DMS153 treated with DMSO at 0.1 percent for 48 hours (cell line): ENCODE measurements at regions not wholly inside any gene's neighbourhood (a gene's known extent, or its start where the extent isn't known, plus 50 kb on each side); places are given as distances from the start of the nearest gene placed in this dataset.
"Not testable (repeated sequence)": the region's sequence is repeated elsewhere in the genome, so short reads cannot be mapped to it uniquely, and the experiment has no call there.

ENCODE experiments used
- DNase-seq: peaks from one replicate; lab custom pipeline; 2025; ENCODE audit not compliant: unreplicated experiment; lab: John Stamatoyannopoulos, UW

DNA sequence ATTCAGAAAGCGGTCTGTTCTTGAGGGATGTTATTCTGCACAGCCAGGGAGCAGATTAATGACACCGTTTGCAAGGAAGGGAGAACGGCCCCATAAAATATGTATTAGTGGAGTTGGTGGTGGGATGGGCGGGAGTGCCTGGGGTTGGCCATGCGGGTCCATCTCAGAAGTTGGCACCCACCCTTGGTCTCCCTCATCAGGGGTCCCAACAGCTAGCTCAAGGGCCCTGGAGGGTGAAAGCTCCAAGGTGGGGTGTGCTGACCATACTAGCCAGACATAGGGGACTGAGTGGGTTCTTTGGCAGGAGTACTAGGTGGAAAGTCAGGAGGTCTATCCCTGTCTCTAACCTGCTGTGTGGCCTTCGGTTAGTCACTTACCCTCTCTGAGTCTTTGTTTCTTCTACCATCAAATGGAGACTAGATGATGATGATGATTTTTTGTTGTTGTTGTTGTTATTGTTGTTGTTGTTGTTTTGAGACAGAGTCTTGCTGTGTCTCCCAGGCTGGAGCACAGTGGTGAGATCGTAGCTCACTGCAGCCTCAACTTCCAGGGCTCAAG lies 83.2 kb upstream of the BRD7 start:
- no peak for DNase-seq

DNA sequence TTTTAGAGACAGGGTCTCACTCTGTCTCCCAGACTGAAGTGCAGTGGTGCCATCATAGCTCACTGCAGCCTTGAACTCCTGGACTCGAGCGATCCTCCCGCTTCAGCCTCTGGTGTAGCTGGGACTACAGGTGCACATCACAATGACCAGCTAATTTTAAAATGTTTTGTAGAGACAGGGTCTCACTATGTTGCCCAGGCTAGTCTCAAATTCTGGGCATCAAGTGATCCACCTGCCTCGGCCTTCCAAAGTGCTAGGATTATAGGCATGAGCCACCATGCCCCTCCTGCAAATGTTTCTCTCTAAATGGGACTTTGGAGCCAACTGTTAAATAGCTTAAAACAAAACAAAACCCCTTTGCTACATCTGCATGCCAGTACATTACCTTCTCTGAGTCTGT lies 82.2 kb upstream of the BRD7 start:
- DNase-seq = no peak

DNA sequence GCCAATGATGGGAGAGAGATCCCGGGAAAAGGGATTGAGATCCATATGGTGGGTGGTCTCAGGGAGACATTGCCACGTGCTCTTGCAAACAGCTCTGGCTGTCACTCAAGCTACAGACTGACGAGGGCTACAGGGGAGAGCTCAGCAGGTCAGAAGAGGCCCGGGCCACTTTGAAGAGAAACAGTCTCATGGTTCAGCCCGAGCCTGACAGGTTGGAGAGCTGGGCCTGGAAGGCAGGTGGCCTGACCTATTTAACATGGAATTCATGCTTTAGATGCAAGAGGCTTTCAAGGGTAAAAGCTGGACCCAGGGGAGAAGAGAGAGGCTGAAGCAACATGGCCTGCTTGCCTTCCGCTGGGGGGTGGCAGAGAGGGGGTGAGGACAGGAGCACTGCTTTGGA lies 81.0 kb upstream of the BRD7 start:
- no peak for DNase-seq

DNA sequence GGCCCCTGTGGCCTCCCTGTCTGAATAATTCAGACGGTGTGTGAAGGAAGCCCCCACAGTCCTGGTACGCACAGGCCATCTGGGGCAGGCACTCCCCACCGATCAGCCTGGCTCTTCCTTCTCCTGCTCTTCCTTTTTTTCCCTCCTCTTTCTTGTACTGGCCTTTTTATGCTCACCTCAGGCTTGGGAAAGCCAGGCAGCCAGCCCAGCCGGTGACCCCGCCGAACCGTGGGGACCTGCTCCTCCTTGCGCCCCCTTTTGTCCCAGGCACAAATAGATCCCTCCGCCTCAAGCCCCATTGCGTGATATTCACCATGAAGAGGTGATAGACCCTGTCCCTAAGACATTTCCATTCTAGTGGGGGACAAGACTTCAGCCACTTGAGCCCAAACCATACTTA lies 80.2 kb upstream of the BRD7 start:
- DNase-seq = no peak

DNA sequence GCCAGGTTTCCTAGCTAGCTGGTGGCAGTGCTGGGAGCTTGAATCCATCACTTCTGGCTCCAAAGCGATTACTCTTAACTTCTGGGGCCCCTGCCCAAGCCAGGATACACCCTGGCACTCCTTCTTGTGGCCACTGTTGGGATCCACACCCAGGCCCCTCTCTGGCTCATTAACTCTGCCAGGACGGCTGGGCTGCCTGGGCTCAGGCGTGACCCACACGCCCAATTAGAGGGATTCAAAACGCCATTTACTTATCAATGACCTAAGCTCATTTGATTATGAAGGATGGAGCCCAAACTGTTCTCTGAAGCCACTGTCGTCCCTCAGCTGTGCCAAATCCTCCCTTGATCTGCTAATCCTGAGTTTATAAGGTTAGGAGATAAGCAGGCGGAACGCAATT lies 79.7 kb upstream of the BRD7 start:
- DNase-seq = no peak

DNA sequence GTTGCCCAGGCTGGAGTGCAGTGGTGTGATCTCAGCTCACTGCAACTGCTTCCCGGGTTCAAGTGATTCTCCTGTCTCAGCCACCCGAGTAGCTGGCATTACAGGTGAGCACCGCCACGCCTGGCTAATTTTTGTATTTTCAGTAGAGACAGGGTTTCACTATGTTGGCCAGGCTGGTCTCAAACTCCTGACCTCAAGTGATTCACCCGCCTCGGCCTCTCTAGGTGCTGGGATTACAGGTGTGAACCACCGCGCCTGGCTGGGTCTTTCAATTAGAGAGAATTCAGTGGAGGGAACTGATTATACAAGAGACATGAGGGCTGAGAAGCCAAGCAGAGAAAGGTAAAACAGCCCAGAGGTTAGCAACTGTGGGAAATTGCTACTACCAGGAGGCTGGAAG lies 78.6 kb upstream of the BRD7 start:
- not testable (repeated sequence) for DNase-seq

DNA sequence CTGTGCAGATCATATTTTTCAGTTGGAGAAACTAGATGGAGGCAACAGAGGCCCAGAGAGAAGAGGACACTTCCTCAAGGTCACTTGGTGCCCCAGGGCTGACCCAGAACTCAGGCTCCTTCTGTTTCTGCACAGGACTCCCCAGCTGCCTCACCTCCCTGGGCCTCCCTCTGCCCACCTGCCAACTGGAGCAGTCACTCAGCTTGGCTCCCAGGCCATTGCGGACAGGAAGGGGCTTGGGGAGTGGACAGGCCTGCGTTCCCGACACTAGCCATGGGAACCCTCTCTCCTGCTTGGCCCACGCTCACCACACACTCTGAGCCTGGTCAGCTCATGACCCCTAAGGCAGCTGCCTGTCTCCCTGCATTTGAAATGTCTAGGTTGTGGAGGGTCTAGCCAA lies 78.1 kb upstream of the BRD7 start:
- DNase-seq = no peak

DNA sequence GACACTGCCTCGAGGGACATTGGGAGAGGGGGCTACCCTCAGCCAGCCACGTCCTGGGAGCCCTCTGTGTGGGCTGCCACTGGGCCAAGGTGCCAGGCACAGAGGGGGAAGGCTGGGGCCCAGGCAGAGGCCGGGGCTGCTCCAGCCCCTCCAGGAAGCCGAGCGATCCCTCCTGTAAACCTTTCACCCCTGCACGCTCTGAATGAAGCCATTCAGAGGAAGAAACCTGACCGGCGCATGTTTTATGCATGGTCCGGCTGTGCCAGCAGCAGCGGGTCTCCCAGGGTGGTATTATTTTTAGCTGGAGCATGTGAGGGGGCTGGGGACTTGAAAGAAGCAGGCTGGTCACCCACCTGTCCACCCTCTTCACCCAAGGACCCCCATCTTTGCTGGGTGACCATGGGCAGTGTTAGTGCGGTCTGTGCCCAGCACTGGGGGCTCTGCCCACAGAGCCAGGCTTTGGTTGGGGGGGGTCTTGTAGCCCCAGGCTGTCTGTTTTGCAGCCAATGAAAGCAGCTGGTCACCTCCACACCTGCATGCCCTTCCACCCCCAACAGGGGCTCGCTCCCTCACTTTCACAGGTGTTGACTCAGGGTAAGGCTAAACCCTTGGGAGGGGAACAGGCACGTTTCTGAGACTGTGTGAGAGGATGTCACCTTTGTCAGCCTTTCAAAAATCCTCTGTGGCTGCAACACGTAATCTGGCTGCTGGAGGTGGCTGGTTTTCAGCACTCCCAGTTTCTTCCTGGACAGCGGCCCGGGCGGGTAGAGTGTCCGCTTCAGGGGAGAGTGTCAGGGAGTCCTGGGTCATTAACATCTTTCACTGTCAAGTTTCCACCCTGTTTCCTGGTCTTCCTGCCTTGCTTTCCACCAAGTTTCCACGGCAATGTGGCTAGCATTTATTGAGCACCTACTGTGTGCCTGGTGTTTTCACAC lies 77.1 kb upstream of the BRD7 start:
- DNase-seq = no peak

DNA sequence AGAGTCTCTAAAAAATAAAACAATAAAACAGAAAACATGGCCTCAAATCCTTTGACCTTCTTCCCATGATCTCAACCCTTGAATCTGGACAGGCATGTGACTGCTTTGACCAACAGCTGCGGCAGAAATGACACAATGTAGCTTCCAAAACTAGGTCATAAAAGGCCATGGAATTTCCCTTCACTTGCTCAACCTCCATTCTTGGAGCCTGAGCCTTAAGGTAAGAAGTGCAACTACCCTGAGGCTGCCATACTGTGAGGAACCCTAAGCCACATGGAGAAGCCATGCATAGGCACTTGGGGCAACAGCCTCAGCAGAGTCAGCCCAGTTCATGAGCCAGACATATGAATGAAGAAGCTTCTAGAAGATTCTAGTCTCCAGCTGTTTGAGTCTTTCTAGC lies 75.7 kb upstream of the BRD7 start:
- no peak for DNase-seq

DNA sequence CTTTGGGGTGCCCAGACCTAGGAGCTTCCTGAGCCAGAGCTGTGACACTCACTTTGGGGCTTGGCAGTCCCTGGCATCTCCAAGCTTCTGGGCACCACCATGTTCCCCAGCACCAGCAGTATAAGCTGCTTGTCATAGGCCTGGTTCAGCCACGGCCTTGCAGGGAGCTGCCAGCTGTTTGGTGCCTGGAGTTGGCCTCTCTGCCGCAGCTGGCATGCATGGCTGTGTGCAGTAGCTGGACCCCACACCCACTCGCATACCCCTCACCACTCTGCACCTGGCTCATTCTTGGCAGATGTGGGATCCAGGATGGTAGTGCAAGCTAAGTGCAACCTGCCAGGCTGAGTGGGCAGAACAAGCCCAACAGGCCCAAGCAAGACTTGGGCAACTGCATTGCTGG lies 73.4 kb upstream of the BRD7 start:
- DNase-seq = no peak

DNA sequence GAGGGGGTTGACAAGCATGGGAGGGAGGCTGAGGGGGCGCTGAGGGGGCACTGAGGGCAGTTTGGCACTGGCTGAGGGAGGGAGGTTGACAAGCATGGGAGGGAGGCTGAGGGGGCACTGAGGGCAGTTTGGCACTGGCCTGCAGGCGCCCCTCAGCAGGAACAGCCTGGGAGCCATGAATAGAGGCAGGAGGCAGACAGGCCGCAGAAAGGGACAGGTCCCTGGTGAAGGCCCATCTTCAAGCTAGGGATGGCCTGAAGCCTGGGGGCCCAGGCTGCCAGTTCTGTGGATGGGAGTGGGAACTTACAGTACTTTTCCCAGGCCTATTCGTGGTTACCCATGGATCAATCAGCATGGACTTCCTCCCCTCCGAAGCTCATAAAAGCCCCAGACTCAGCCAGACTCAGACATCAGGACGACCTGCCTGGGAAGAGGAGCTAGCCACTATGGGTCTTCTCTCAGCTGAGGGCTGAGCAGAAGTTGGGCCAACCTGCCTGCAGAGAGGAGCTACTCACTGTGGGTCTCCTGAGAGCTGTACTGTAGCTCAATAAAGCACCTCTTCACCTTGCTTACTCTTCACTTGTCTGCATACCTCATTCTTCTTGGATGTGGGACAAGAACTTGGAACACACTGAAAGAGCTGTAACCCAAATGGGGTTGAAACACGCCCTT lies 72.8 kb upstream of the BRD7 start:
- DNase-seq = no peak

DNA sequence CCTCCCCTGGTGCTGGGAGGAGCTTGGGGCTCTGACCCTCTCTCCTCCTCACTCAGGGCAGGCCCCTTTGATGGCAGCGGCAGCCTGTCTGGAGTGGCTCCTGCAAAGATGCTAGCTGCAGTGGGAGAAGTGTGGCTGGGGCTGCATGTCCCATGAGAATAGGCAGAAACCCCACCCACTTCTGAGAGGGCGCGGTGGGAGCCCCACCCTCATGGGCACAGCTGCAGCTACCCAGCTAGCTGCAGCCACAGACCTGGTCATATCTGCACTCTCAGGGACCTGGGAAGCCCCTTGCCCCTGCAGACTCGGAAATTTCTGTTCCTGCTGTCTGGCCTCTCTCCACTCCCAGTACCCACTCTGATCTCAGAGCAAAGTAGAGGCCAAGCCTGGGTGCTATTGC lies 72.2 kb upstream of the BRD7 start:
- DNase-seq = no peak

DNA sequence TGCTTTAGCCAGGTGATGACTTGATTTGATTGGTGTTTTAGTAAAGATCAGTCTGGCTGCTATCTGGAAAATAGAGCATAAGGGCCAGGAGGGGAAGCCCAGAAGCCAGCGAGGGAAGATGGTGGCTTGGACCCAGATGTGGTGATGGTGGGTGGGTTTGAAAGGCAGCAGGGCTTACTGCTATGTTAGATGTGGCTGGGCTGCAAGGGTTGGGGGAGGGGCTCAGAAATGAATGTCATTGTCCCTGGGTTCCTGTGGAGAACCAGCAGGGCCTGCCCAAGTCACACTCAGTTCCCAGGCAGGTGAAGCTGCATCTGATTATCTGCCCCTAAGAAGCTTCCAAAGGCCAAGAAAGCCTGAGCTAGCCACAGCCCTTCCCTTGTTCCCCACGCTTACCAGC lies 71.7 kb upstream of the BRD7 start:
- DNase-seq = no peak

DNA sequence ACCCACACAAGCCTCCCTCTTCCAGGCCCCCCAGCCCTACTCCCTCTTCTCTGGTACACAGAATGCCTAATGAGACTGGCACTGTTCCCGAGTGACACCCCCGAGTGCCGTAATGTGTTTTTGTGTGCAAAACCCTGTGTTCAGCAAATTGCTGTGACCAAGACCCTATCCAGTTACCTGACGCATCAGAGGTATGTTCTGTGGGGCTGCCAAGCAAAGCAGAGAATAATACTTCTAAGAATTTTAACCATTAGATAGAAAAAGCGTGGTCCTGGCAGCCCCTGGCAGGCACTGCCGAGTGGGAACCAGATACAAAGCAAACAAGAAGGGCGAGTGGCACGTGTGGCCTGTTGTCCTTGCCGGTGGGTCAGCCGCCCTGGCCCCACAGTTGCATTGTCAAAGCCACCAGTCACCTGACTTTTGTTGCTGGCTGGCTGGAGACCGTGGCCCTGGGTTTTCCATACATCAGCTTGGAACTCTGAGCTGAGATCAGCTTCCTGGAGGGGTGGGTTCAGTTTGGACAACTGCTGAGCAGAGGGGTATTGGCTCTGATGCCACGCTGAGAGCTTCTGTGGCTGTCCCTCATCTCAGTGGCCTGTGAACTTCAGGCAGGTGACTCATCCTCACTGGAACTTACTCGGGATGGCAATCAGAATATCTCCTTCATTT lies 69.1 kb upstream of the BRD7 start:
- DNase-seq = no peak

DNA sequence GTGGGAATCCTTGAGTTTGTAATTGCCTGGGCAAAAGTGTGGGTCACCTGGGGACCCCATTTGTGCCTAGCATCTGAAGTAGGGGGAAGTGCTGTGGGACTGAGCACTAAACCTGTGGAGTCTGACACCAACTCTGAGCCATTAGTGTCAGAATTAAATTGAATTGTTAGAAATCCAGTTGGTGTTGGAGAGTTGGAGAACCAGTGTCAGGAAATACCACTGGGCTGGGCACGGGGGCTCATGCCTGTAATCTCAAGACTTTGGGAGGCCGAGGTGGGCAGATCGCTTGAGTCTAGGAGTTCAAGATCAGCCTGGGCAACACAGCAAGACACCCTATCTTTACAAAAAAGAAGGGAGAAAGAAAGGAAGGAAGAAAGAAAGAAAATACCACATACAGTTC lies 67.5 kb upstream of the BRD7 start:
- DNase-seq = no peak

DNA sequence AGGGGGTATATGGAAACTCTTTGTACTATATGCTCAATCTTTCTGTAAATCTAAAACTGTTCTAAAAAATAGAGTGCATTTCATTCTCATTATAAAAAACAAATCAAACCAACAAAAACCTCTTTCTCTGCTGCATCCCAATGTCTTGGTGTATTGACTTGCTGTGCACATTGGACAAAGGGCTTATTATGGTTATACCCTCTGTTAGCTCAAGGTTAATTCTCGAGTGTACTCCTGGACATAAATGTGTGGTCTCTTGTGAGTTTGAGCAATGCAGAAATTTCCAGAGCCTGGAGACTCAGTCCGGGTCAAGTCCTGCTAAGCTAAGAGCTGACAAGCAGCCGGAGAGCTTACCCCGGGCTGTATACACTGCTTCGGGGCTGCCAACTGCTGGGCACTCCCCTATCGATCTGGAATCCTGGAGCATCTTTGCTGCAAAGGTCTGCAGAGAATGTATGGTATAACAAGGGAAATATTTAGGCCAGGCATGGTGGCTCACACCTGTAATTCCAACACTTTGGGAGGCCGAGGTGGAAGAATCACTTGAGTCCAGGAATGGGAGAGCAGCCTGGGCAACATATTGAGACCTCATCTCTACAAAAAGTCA lies 66.2 kb upstream of the BRD7 start:
- DNase-seq = no peak

DNA sequence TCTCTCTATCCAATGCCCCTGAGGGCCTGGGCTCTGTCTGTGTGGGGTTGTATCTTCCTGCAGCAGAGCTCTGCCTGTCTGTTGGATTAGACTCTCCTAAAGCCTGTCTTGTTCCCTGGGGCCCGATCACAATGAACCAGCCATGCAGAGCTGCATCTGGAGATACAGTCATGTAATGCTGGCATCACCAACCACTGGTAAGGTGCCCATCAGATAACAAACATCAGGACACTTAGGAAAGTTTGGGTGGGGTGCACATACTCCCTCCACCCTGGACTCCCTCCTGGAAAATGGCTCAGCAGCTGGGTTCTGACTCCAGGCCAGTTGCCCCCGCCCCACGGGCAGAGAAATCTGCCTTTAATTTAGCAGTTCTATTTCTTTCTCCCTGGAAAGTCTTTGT lies 61.3 kb upstream of the BRD7 start:
- no peak for DNase-seq

DNA sequence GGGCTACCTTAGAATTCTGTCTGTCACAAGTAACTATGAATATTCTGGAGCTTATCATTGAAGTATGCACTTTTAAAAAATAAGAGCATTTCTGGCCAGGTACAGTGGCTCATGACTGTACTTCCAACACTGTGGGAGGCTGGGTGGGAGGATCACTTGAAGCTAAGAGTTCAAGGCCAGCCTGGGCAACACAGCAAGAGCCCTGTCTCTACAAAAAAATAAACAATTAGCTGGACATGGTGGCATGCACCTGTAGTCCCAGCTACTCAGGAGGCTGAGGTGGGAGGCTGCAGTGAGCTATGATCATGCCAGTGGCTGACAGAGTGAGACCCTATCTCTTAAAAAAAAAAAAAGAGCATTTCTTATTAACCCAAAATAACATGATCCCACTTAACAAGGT lies 60.0 kb upstream of the BRD7 start:
- DNase-seq = no peak

DNA sequence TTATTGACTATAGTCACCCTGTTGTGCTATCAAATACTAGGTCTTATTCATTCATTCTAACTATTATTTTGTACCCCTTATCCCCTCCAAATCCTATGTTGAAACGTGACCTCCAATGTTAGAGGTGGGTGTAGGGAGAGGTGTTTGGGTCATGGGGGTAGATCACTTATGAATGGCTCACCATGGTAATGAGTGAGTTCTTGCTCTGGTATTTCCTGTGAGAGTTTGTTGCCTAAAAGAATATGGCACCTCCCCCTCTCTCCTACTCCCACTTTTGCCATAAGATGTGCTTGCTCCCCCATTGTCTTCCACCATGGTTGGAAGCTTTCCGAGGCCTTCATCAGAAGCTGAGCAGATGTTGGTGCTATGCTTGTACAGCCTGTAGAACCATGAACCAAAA lies 59.3 kb upstream of the BRD7 start:
- no peak for DNase-seq

DNA sequence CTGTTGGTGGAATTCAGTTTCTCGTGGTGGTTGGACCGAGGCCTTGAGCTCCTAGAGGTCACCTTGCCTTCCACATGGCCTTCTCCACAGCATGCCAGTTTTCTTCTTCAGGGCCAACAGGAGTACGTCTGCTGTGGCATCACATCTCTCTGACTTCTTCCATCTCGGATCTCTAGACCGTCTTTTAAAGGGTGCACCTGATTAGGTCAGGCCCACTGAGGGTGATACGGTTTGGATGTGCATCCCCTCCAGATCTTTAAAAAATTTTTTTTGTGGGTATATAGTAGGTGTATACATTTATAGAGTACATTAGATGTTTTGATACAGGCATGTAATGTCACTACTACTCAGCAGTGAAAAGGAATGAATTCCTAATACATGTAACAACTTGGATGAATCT lies 58.3 kb upstream of the BRD7 start:
- DNase-seq = no peak

DNA sequence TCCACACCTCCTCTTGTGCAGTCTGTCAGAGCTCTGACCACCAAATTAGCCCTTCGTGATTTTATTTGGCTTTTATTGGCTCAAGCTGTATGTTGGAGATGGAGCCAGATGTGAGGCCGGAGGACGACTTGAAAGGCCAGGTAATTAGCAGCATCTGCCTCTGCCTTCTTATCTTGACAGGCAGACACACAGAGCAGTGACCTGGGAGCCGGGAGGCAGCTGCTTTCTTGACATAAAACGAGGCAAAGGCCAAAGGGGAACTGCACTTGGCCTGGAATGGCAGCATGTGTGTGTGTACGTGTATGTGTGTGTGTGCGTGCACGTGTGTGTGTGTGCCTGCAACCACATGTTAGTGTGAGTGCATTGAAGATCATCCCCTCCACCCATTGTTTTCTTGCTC lies 56.9 kb upstream of the BRD7 start:
- no peak for DNase-seq
